ENCODE measurements at regions not wholly inside any gene's neighbourhood (a gene's known extent, or its start where the extent isn't known, plus 50 kb on each side); places are given as distances from the start of the nearest gene placed in this dataset.

DNA sequence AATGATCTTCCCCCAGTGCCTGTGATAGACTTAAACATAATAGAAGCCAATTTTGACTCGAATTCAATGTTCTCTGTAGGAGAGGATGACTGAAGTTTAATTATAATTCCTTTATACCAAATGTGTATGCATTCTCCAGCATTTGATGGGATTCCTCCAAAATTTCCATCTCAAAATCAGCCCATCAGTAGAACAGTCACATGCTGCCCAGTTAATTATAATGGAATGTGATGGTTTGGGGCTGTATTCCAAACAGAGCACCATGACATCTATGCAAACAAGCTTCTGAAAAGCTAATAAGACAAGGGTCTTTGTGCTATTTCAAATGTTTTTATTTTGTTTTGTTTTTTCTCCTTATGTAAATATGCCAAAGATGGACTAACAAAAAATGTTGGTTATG is 127.7 kb upstream of the SPATA16 start:
- Histone ChIP-seq H3K9me3 (ENCODE audit: control insufficient read depth, low read length) (no peaks in the 10 kb centered on the region), H3K4me3 (ENCODE audit: low read length) (no peak overlapping the region), H3K27me3 (ENCODE audit: control insufficient read depth, insufficient read depth) (peaks cover 2% of the 10 kb centered on the region), H3K4me1 (ENCODE audit: control insufficient read depth, insufficient read depth, low read length) (no peaks in the 10 kb centered on the region), H3K27ac (ENCODE audit: low read length) (no peak overlapping the region)
- DNase-seq: no peak
- WGBS: 65% methylated on average over 1 of the region's 1 CpG
- intact Hi-C loops (cut with DNase I): no loop called here
- no peak for ATAC-seq

DNA sequence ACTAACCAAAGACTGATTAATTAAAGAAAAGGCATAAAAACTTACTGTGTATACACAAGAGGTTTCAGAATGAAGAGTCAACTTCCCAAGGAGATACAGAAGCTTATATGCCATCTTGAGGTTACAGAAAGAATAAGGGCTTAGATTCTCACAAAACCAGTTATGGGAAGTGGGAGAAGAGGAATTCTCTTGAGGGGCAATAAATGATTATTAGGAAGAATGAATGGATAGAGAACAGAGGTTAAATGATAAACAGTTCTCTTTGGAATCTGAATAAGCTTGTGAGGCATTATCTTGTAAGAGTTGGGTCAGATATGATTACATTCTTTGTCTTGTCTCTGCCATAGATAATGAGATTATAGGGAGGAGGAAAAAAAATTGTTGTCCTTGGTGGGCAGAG is 126.7 kb upstream of the SPATA16 start:
- ATAC-seq: no peak

DNA sequence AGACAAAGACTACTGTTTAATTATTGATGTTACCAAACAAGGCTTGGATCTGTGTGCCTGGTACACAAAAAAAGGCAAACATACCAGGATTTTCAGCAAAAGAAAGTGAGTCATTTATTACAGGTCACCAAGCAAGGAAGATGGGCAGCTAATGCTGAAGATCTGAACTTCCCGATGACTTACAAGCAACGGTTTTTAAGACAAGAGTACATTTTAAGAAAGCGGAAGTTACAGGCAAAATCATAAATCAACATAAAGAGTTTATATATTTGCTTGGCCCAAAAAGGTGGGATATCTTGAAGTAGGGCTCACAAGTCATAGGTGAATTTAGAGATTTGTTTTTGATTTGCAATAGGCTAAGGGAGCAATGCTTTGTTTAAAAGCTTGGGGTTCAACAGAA is 125.4 kb upstream of the SPATA16 start:
- no peak for ATAC-seq
- WGBS: 83% methylated on average over 3 of the region's 3 CpGs
- H3K27me3 ChIP-seq (ENCODE audit: control insufficient read depth, insufficient read depth): peaks cover 2% of the 10 kb centered on the region
- intact Hi-C loops (cut with DNase I): no loop called here
- no peak overlapping the region for H3K27ac ChIP-seq (ENCODE audit: low read length)
- H3K4me3 ChIP-seq (ENCODE audit: low read length): no peak overlapping the region
- no peaks in the 10 kb centered on the region for H3K9me3 ChIP-seq (ENCODE audit: control insufficient read depth, low read length)
- H3K4me1 ChIP-seq (ENCODE audit: control insufficient read depth, insufficient read depth, low read length): no peaks in the 10 kb centered on the region
- no peak for DNase-seq

More for the DNA sequence above, 126.7 kb upstream of the SPATA16 start:
- Histone ChIP-seq H3K9me3 (ENCODE audit: control insufficient read depth, low read length) (no peaks in the 10 kb centered on the region), H3K27ac (ENCODE audit: low read length) (no peak overlapping the region), H3K4me1 (ENCODE audit: control insufficient read depth, insufficient read depth, low read length) (no peaks in the 10 kb centered on the region), H3K4me3 (ENCODE audit: low read length) (no peak overlapping the region), H3K27me3 (ENCODE audit: control insufficient read depth, insufficient read depth) (peaks cover 2% of the 10 kb centered on the region)
- DNase-seq: no peak
- intact Hi-C loops (cut with DNase I): no loop called here

DNA sequence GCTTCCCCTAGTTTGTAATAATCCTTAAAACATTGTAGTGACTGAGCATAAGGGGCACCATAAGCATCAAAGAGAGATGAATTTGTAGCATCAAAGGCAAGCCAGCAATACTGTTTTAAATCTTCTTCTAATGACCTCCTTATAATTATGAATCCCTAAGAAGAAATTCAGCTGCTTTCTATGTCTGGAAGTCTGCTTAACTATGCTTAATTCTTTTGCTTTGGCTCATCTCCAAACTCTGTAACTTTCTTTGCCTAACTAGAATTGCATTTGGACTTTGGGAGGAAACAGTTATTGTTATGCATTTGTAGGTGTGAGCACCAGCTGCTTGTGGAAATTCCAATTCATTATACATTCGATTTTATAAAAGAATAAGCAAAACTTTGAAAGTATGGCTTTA is 117.7 kb upstream of the SPATA16 start:
- Histone ChIP-seq H3K4me1 (ENCODE audit: control insufficient read depth, insufficient read depth, low read length) (no peaks in the 10 kb centered on the region), H3K4me3 (ENCODE audit: low read length) (no peak overlapping the region), H3K27ac (ENCODE audit: low read length) (no peak overlapping the region), H3K27me3 (ENCODE audit: control insufficient read depth, insufficient read depth) (no peaks in the 10 kb centered on the region), H3K9me3 (ENCODE audit: control insufficient read depth, low read length) (no peaks in the 10 kb centered on the region)
- no peak for ATAC-seq
- 46% methylated on average over 1 of the region's 1 CpG for WGBS
- intact Hi-C loops (cut with DNase I): no loop called here
- no peak for DNase-seq

DNA sequence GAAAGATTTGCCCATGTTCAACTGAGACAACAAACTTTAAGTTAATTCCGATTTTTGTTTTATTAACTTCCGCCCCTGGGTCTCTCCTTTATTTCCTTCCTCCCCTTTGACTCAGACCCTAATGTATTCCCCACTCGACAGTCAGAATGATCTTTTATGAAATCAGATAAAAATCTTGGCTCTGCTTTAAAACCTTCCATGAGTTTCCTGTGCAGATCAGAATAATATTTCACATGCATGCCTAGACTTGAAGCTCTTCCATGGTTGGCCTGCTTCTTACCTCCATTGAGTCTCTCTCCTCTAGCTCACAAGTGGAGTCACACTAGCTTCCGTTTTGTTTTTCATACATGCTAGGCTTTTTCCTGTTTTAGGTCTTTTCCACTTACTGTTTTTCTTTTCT is 116.8 kb upstream of the SPATA16 start:
- 65% methylated on average over 4 of the region's 4 CpGs for WGBS
- ATAC-seq (no peak), DNase-seq (no peak)
- no peaks in the 10 kb centered on the region for H3K9me3 ChIP-seq (ENCODE audit: control insufficient read depth, low read length)
- H3K4me1 ChIP-seq (ENCODE audit: control insufficient read depth, insufficient read depth, low read length): no peaks in the 10 kb centered on the region
- intact Hi-C loops (cut with DNase I): no loop called here
- H3K27ac ChIP-seq (ENCODE audit: low read length): no peak overlapping the region
- no peaks in the 10 kb centered on the region for H3K27me3 ChIP-seq (ENCODE audit: control insufficient read depth, insufficient read depth)
- no peak overlapping the region for H3K4me3 ChIP-seq (ENCODE audit: low read length)

DNA sequence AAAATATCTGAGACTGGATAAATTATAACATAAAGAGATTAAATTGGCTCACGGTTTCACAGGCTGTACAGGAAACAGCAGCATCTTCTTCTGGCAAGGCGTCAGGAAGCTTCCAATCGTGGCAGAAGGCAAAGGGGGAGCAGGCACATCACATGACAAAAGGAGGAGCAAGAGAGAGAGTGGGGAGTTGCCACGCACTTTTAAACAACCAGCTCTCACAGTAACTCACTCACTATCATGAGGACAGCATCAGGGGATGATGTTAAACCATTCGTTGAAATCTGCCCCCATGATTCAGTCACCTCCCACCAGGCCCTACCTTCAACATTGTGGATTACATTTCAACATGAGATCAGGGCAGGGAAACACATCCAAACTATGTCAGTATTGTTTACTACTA is 114.5 kb upstream of the SPATA16 start:
- Histone ChIP-seq H3K4me3 (ENCODE audit: low read length) (no peak overlapping the region), H3K4me1 (ENCODE audit: control insufficient read depth, insufficient read depth, low read length) (no peaks in the 10 kb centered on the region), H3K27ac (ENCODE audit: low read length) (no peak overlapping the region), H3K27me3 (ENCODE audit: control insufficient read depth, insufficient read depth) (no peaks in the 10 kb centered on the region), H3K9me3 (ENCODE audit: control insufficient read depth, low read length) (no peaks in the 10 kb centered on the region)
- WGBS: 60% methylated on average over 5 of the region's 5 CpGs
- DNase-seq: no peak
- no peak for ATAC-seq
- intact Hi-C loops (cut with DNase I): no loop called here

DNA sequence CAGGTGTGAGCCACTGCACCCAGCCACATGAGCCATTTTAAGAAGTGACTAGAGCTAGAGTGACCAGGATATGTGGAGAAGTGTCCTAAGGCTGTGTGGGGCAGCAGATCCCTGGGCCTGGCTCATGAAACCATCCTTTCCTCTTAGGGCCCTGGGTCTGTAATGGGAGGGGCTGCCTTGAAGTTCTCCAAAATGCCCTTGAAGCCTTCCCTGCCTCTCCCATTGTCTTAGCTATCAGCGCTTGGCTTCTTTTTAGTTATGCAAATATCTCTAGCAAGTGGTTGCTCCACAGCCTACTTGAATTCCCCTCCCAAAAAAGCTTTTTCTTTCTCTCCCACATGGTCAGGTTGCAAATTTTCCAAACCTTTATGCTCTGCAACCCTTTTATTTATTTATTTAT is 112.4 kb upstream of the SPATA16 start:
- no peak for ATAC-seq
- H3K9me3 ChIP-seq (ENCODE audit: control insufficient read depth, low read length): no peaks in the 10 kb centered on the region
- no peaks in the 10 kb centered on the region for H3K27me3 ChIP-seq (ENCODE audit: control insufficient read depth, insufficient read depth)
- H3K4me3 ChIP-seq (ENCODE audit: low read length): no peak overlapping the region
- H3K27ac ChIP-seq (ENCODE audit: low read length): no peak overlapping the region
- no peak for DNase-seq
- H3K4me1 ChIP-seq (ENCODE audit: control insufficient read depth, insufficient read depth, low read length): no peaks in the 10 kb centered on the region
- intact Hi-C loops (cut with DNase I): no loop called here
- 93% methylated on average over 1 of the region's 1 CpG for WGBS

DNA sequence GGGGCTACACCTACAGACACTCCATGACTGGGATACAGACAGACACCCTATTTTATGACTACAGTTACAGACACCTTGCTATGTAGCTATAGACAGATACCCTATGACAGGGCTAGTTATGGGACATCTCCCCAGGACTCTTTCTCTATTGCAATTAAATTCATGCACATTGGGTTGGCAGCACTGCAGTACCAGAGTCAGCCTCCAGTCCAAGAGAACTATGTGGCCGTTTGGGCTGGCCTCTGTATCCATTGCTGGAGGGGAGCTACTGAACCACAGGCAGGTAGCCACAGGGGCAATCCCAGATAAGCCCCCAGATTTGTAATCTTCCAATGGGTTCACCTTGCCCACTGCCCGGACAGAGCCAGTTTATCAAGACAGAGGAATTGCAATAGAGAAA is 108.4 kb upstream of the SPATA16 start:
- 80% methylated on average over 2 of the region's 2 CpGs for WGBS
- Histone ChIP-seq H3K4me3 (ENCODE audit: low read length) (no peak overlapping the region), H3K4me1 (ENCODE audit: control insufficient read depth, insufficient read depth, low read length) (no peaks in the 10 kb centered on the region), H3K27ac (ENCODE audit: low read length) (no peak overlapping the region), H3K9me3 (ENCODE audit: control insufficient read depth, low read length) (no peaks in the 10 kb centered on the region), H3K27me3 (ENCODE audit: control insufficient read depth, insufficient read depth) (no peaks in the 10 kb centered on the region)
- intact Hi-C loops (cut with DNase I): no loop called here
- ATAC-seq (no peak), DNase-seq (no peak)

DNA sequence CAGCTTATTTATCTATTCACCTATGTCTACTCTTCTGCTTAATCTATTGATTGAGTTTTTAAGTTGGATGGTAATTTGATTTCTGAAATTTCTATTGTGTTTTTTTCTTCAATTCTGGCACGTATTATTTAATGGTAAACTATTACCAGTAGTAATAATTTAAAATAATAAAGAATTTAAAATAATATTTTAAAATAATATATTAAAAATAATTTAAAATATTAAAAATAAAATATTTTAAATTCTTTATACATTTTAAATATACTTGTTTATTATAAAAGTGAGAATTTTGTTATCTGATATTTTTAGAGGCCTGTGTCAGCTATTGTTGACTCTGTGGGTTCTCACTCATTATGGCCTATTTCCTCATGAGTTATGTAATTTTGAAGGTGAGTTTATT is 100.7 kb upstream of the SPATA16 start:
- DNase-seq: no peak
- Histone ChIP-seq H3K4me1 (ENCODE audit: control insufficient read depth, insufficient read depth, low read length) (no peaks in the 10 kb centered on the region), H3K9me3 (ENCODE audit: control insufficient read depth, low read length) (no peaks in the 10 kb centered on the region), H3K4me3 (ENCODE audit: low read length) (no peak overlapping the region), H3K27ac (ENCODE audit: low read length) (no peak overlapping the region), H3K27me3 (ENCODE audit: control insufficient read depth, insufficient read depth) (no peaks in the 10 kb centered on the region)
- WGBS: 92% methylated on average over 1 of the region's 1 CpG
- intact Hi-C loops (cut with DNase I): no loop called here
- ATAC-seq: no peak

DNA sequence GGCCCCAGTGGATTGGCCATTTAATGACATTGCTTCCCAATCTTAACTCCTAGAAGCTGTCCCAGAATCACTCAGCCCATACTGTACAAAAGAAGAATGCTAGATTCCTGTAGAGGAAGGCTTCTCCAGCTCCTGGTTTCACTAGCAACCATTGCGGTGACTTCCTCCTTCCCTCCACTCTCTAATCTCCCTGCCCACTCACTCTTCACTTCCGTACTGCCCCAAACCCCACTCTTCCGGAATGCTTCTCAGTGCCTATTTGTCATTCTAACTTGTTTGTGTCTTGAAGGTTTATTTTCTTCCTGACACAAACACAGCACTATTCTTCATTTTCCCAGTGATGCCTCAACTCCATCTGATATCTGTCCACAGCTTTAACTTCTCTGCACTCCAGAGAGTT is 97.1 kb upstream of the SPATA16 start:
- H3K4me1 ChIP-seq (ENCODE audit: control insufficient read depth, insufficient read depth, low read length): no peaks in the 10 kb centered on the region
- H3K27me3 ChIP-seq (ENCODE audit: control insufficient read depth, insufficient read depth): no peaks in the 10 kb centered on the region
- H3K4me3 ChIP-seq (ENCODE audit: low read length): no peak overlapping the region
- H3K27ac ChIP-seq (ENCODE audit: low read length): no peak overlapping the region
- intact Hi-C loops (cut with DNase I): no loop called here
- 60% methylated on average over 3 of the region's 3 CpGs for WGBS
- H3K9me3 ChIP-seq (ENCODE audit: control insufficient read depth, low read length): no peaks in the 10 kb centered on the region
- DNase-seq: no peak
- no peak for ATAC-seq

DNA sequence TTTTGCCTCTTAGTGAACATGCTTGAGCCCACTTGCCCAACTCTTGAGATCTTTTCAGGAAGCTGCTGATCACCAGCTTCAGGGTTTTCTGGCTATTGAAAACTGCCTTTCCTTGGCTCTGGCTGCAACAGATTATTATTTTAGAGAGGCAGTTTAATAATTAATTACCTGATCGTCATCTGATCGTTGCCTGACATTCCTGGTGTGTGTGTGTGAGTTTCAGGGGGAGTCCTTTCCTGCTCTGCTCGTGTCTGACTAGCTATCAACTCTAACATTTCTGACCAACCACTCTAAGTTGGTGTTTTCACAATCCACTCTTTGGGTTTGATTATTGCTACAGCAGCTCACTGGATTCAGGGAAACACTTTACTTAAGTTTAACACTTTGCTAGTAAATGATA is 84.3 kb upstream of the SPATA16 start:
- no peaks in the 10 kb centered on the region for H3K4me1 ChIP-seq (ENCODE audit: control insufficient read depth, insufficient read depth, low read length)
- DNase-seq (no peak), ATAC-seq (no peak)
- WGBS: 64% methylated on average over 3 of the region's 3 CpGs
- H3K4me3 ChIP-seq (ENCODE audit: low read length): no peak overlapping the region
- intact Hi-C loops (cut with DNase I): no loop called here
- H3K27me3 ChIP-seq (ENCODE audit: control insufficient read depth, insufficient read depth): no peaks in the 10 kb centered on the region
- H3K9me3 ChIP-seq (ENCODE audit: control insufficient read depth, low read length): no peaks in the 10 kb centered on the region
- no peak overlapping the region for H3K27ac ChIP-seq (ENCODE audit: low read length)

DNA sequence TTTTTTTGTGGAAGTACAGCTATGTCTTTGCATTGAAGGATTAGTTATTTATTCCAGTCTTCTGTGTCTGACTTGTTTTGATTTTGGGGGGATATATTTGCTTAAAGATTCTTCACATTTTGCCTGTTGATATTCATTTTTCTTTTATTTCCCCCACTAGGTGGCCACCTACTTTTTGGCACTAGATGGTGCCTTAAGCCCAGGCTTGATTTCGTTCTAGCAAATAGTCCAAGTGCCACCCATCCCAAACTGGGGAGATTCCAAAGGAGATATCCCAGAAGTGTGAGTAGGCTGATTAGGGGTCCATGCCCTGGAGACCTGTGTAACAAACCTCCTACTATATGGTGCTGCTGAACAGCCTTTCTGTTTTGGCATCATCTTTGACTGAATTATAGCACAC is 80.0 kb upstream of the SPATA16 start:
- no peaks in the 10 kb centered on the region for H3K9me3 ChIP-seq (ENCODE audit: control insufficient read depth, low read length)
- H3K27me3 ChIP-seq (ENCODE audit: control insufficient read depth, insufficient read depth): no peaks in the 10 kb centered on the region
- intact Hi-C loops (cut with DNase I): no loop called here
- H3K4me3 ChIP-seq (ENCODE audit: low read length): no peak overlapping the region
- no peak overlapping the region for H3K27ac ChIP-seq (ENCODE audit: low read length)
- no peak for DNase-seq
- 47% methylated on average over 1 of the region's 1 CpG for WGBS
- H3K4me1 ChIP-seq (ENCODE audit: control insufficient read depth, insufficient read depth, low read length): no peaks in the 10 kb centered on the region
- no peak for ATAC-seq

Data from right cardiac atrium (tissue), 5 donors.